ENCODE measurements at regions not wholly inside any gene's neighbourhood (a gene's known extent, or its start where the extent isn't known, plus 50 kb on each side); places are given as distances from the start of the nearest gene placed in this dataset.

DNA sequence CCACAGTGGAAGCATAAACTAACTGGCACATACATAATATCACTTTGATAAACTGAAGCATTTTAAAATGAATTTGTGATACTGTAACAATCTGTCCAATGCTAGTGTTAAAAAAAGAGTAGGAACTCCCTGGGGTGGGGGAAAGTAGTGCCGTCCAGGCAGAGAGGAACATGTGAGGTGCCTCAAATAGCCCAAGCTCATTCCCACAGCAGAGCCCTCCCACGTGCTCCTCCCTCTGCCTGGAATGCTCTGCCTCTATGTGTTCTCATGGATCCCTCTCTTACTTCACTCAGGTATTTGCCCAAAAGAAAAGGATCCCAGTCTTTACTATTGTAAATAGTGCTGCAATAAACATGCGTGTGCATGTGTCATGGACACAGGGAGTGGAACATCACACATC lies 188.1 kb downstream of the NHLRC3 start:
- H3K27ac ChIP-seq (ENCODE audit: low read depth, low read length): no peak overlapping the region

GRCh38 chr13:39232401-39232980 lies 194.2 kb downstream of the NHLRC3 start:
- H3K27me3 ChIP-seq (ENCODE audit: control insufficient read depth in 3 of 3, insufficient read depth in 3 of 3, low read length in 3 of 3): no peaks in the 10 kb centered on the region
- no peak overlapping the region for H3K9ac ChIP-seq (ENCODE audit: low read depth in 1 of 3, low read length in 3 of 3)
- no peak overlapping the region for H3K27ac ChIP-seq (ENCODE audit: low read depth, low read length)
- no peak overlapping the region for H3K4me3 ChIP-seq (ENCODE audit: low read length in 3 of 3)
- H3K4me1 ChIP-seq (ENCODE audit: control insufficient read depth in 3 of 3, insufficient read depth in 3 of 3, low read length in 3 of 3): no peaks in the 10 kb centered on the region
- no peaks in the 10 kb centered on the region for H3K9me3 ChIP-seq (ENCODE audit: control insufficient read depth in 3 of 3, low read length in 3 of 3)
- no peaks in the 10 kb centered on the region for H3K36me3 ChIP-seq (ENCODE audit: control insufficient read depth in 3 of 3, insufficient read depth in 3 of 3, low read length in 3 of 3)

More for the DNA sequence above, 188.1 kb downstream of the NHLRC3 start:
- no peaks in the 10 kb centered on the region for H3K36me3 ChIP-seq (ENCODE audit: control insufficient read depth in 3 of 3, insufficient read depth in 3 of 3, low read length in 3 of 3)
- H3K4me1 ChIP-seq (ENCODE audit: control insufficient read depth in 3 of 3, insufficient read depth in 3 of 3, low read length in 3 of 3): no peaks in the 10 kb centered on the region
- H3K4me3 ChIP-seq (ENCODE audit: low read length in 3 of 3): no peak overlapping the region
- H3K9ac ChIP-seq (ENCODE audit: low read depth in 1 of 3, low read length in 3 of 3): no peak overlapping the region
- no peaks in the 10 kb centered on the region for H3K27me3 ChIP-seq (ENCODE audit: control insufficient read depth in 3 of 3, insufficient read depth in 3 of 3, low read length in 3 of 3)
- H3K9me3 ChIP-seq (ENCODE audit: control insufficient read depth in 3 of 3, low read length in 3 of 3): no peaks in the 10 kb centered on the region

- Histone ChIP-seq H3K27ac (ENCODE audit: low read depth, low read length) (no peak overlapping the region), H3K36me3 (ENCODE audit: control insufficient read depth in 3 of 3, insufficient read depth in 3 of 3, low read length in 3 of 3) (no peaks in the 10 kb centered on the region), H3K4me1 (ENCODE audit: control insufficient read depth in 3 of 3, insufficient read depth in 3 of 3, low read length in 3 of 3) (no peaks in the 10 kb centered on the region), H3K9ac (ENCODE audit: low read depth in 1 of 3, low read length in 3 of 3) (no peak overlapping the region), H3K9me3 (ENCODE audit: control insufficient read depth in 3 of 3, low read length in 3 of 3) (no peaks in the 10 kb centered on the region), H3K27me3 (ENCODE audit: control insufficient read depth in 3 of 3, insufficient read depth in 3 of 3, low read length in 3 of 3) (no peaks in the 10 kb centered on the region), H3K4me3 (ENCODE audit: low read length in 3 of 3) (no peak overlapping the region)
Observed at GRCh38 chr13:39232999-39233398, 194.7 kb downstream of the NHLRC3 start.

- no peak overlapping the region for H3K4me3 ChIP-seq (ENCODE audit: low read length in 3 of 3)
- no peaks in the 10 kb centered on the region for H3K36me3 ChIP-seq (ENCODE audit: control insufficient read depth in 3 of 3, insufficient read depth in 3 of 3, low read length in 3 of 3)
- H3K9me3 ChIP-seq (ENCODE audit: control insufficient read depth in 3 of 3, low read length in 3 of 3): no peaks in the 10 kb centered on the region
- H3K27me3 ChIP-seq (ENCODE audit: control insufficient read depth in 3 of 3, insufficient read depth in 3 of 3, low read length in 3 of 3): no peaks in the 10 kb centered on the region
- no peaks in the 10 kb centered on the region for H3K4me1 ChIP-seq (ENCODE audit: control insufficient read depth in 3 of 3, insufficient read depth in 3 of 3, low read length in 3 of 3)
- H3K9ac ChIP-seq (ENCODE audit: low read depth in 1 of 3, low read length in 3 of 3): no peak overlapping the region
- H3K27ac ChIP-seq (ENCODE audit: low read depth, low read length): no peak overlapping the region
Observed at GRCh38 chr13:39233519-39233918, 195.3 kb downstream of the NHLRC3 start.

DNA sequence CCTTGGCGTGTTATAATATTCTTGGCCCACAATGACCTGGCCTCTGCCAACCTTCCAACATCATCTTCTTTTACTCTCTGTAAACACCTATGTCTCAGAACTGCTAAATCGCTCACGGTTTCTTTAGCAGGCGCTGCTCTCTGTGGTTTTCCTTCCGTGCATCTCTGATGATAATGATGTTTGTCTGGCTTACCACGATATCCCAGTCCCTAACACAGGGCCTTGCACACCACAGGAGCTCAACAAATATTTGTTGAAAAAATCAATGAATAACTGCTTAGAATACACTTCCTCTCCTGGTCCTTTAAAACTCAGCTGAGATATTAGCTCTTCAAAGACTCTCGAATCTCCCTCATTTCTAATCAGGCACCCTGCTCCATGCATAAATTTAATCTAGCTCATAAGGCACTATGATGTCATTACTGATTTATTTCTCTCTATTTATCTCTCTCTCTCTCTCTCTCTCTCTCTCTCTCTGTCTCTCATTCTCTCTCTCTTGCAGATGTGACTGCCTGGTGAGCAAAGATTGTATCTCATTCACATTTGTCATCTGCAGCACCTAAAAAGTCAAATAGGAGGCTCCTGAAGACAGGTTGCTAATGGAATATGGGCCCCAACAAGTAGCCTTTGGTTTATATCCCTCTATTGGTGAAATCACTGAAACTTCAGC lies 206.4 kb downstream of the NHLRC3 start:
- Histone ChIP-seq H3K27me3 (ENCODE audit: control insufficient read depth in 3 of 3, insufficient read depth in 3 of 3, low read length in 3 of 3) (no peaks in the 10 kb centered on the region), H3K9me3 (ENCODE audit: control insufficient read depth in 3 of 3, low read length in 3 of 3) (no peaks in the 10 kb centered on the region), H3K36me3 (ENCODE audit: control insufficient read depth in 3 of 3, insufficient read depth in 3 of 3, low read length in 3 of 3) (no peaks in the 10 kb centered on the region), H3K9ac (ENCODE audit: low read depth in 1 of 3, low read length in 3 of 3) (no peak overlapping the region), H3K4me3 (ENCODE audit: low read length in 3 of 3) (no peak overlapping the region), H3K4me1 (ENCODE audit: control insufficient read depth in 3 of 3, insufficient read depth in 3 of 3, low read length in 3 of 3) (no peaks in the 10 kb centered on the region), H3K27ac (ENCODE audit: low read depth, low read length) (no peak overlapping the region)

- H3K4me3 ChIP-seq (ENCODE audit: low read length in 3 of 3): no peak overlapping the region
- H3K9ac ChIP-seq (ENCODE audit: low read depth in 1 of 3, low read length in 3 of 3): no peak overlapping the region
- H3K27me3 ChIP-seq (ENCODE audit: control insufficient read depth in 3 of 3, insufficient read depth in 3 of 3, low read length in 3 of 3): no peaks in the 10 kb centered on the region
- no peaks in the 10 kb centered on the region for H3K4me1 ChIP-seq (ENCODE audit: control insufficient read depth in 3 of 3, insufficient read depth in 3 of 3, low read length in 3 of 3)
- H3K36me3 ChIP-seq (ENCODE audit: control insufficient read depth in 3 of 3, insufficient read depth in 3 of 3, low read length in 3 of 3): no peaks in the 10 kb centered on the region
- no peaks in the 10 kb centered on the region for H3K9me3 ChIP-seq (ENCODE audit: control insufficient read depth in 3 of 3, low read length in 3 of 3)
- H3K27ac ChIP-seq (ENCODE audit: low read depth, low read length): no peak overlapping the region
Observed at GRCh38 chr13:39245688-39246087, 207.4 kb downstream of the NHLRC3 start.

- Histone ChIP-seq H3K9ac (ENCODE audit: low read depth in 1 of 3, low read length in 3 of 3) (no peak overlapping the region), H3K4me1 (ENCODE audit: control insufficient read depth in 3 of 3, insufficient read depth in 3 of 3, low read length in 3 of 3) (peaks cover 0 to 4% (median 4%) of the 10 kb centered on the region in 3 donors), H3K36me3 (ENCODE audit: control insufficient read depth in 3 of 3, insufficient read depth in 3 of 3, low read length in 3 of 3) (no peaks in the 10 kb centered on the region), H3K9me3 (ENCODE audit: control insufficient read depth in 3 of 3, low read length in 3 of 3) (no peaks in the 10 kb centered on the region), H3K27me3 (ENCODE audit: control insufficient read depth in 3 of 3, insufficient read depth in 3 of 3, low read length in 3 of 3) (no peaks in the 10 kb centered on the region), H3K27ac (ENCODE audit: low read depth, low read length) (no peak overlapping the region), H3K4me3 (ENCODE audit: low read length in 3 of 3) (no peak overlapping the region)
Observed at GRCh38 chr13:39249982-39250381, 211.7 kb downstream of the NHLRC3 start.

GRCh38 chr13:39250440-39250839 lies 212.2 kb downstream of the NHLRC3 start:
- Histone ChIP-seq H3K4me3 (ENCODE audit: low read length in 3 of 3) (no peak overlapping the region), H3K4me1 (ENCODE audit: control insufficient read depth in 3 of 3, insufficient read depth in 3 of 3, low read length in 3 of 3) (peaks cover 0 to 4% (median 4%) of the 10 kb centered on the region in 3 donors), H3K9me3 (ENCODE audit: control insufficient read depth in 3 of 3, low read length in 3 of 3) (no peaks in the 10 kb centered on the region), H3K36me3 (ENCODE audit: control insufficient read depth in 3 of 3, insufficient read depth in 3 of 3, low read length in 3 of 3) (no peaks in the 10 kb centered on the region), H3K27me3 (ENCODE audit: control insufficient read depth in 3 of 3, insufficient read depth in 3 of 3, low read length in 3 of 3) (no peaks in the 10 kb centered on the region), H3K9ac (ENCODE audit: low read depth in 1 of 3, low read length in 3 of 3) (no peak overlapping the region), H3K27ac (ENCODE audit: low read depth, low read length) (no peak overlapping the region)

- H3K9me3 ChIP-seq (ENCODE audit: control insufficient read depth in 3 of 3, low read length in 3 of 3): no peaks in the 10 kb centered on the region
- no peaks in the 10 kb centered on the region for H3K27me3 ChIP-seq (ENCODE audit: control insufficient read depth in 3 of 3, insufficient read depth in 3 of 3, low read length in 3 of 3)
- H3K4me1 ChIP-seq (ENCODE audit: control insufficient read depth in 3 of 3, insufficient read depth in 3 of 3, low read length in 3 of 3): peaks cover 0 to 4% (median 4%) of the 10 kb centered on the region in 3 donors
- no peak overlapping the region for H3K27ac ChIP-seq (ENCODE audit: low read depth, low read length)
- H3K9ac ChIP-seq (ENCODE audit: low read depth in 1 of 3, low read length in 3 of 3): no peak overlapping the region
- no peak overlapping the region for H3K4me3 ChIP-seq (ENCODE audit: low read length in 3 of 3)
- no peaks in the 10 kb centered on the region for H3K36me3 ChIP-seq (ENCODE audit: control insufficient read depth in 3 of 3, insufficient read depth in 3 of 3, low read length in 3 of 3)
Observed at GRCh38 chr13:39251340-39251739, 213.1 kb downstream of the NHLRC3 start.

GRCh38 chr13:39253774-39254173 lies 215.5 kb downstream of the NHLRC3 start:
- Histone ChIP-seq H3K9me3 (ENCODE audit: control insufficient read depth in 3 of 3, low read length in 3 of 3) (no peaks in the 10 kb centered on the region), H3K27me3 (ENCODE audit: control insufficient read depth in 3 of 3, insufficient read depth in 3 of 3, low read length in 3 of 3) (no peaks in the 10 kb centered on the region), H3K4me1 (ENCODE audit: control insufficient read depth in 3 of 3, insufficient read depth in 3 of 3, low read length in 3 of 3) (peaks cover 0 to 4% (median 4%) of the 10 kb centered on the region in 3 donors), H3K36me3 (ENCODE audit: control insufficient read depth in 3 of 3, insufficient read depth in 3 of 3, low read length in 3 of 3) (no peaks in the 10 kb centered on the region), H3K27ac (ENCODE audit: low read depth, low read length) (no peak overlapping the region), H3K9ac (ENCODE audit: low read depth in 1 of 3, low read length in 3 of 3) (no peak overlapping the region), H3K4me3 (ENCODE audit: low read length in 3 of 3) (no peak overlapping the region)

Measured in skeletal muscle tissue (tissue), 3 donors.